ENCODE measurements at regions not wholly inside any gene's neighbourhood (a gene's known extent, or its start where the extent isn't known, plus 50 kb on each side); places are given as distances from the start of the nearest gene placed in this dataset.

GRCh38 chr2:138335036-138335435 lies 166.5 kb upstream of the SPOPL start:
- no peak overlapping the region for H3K27ac ChIP-seq (replicated peaks)
- no peak for TF ChIP-seq SPI1 (IDR thresholded peaks at IDR 0.05; ENCODE audit: borderline replicate concordance, low read depth)
- no peak for TF ChIP-seq POLR2AphosphoS5 (IDR thresholded peaks at IDR 0.05; ENCODE audit: low read depth)
- no peak for TF ChIP-seq GABPA (IDR thresholded peaks at IDR 0.05; ENCODE audit: low read depth)
- TF ChIP-seq CTCF (IDR thresholded peaks at IDR 0.05; ENCODE audit: insufficient read depth, low read length), result no peak
- no peak for TF ChIP-seq REST (IDR thresholded peaks at IDR 0.05; ENCODE audit: insufficient replicate concordance, low read depth)
- H3K27me3 ChIP-seq (ENCODE audit: insufficient read depth, poor library complexity, severe bottlenecking), result no peaks in the 10 kb centered on the region
- no peak for DNase-seq (ENCODE audit: low read depth in 1 of 2, low spot score in 1 of 2)
- no peak overlapping the region for H3K4me3 ChIP-seq (replicated peaks; ENCODE audit: insufficient read depth, low read length)

- Histone ChIP-seq H3K27ac (replicated peaks) (no peak overlapping the region), H3K4me3 (replicated peaks; ENCODE audit: insufficient read depth, low read length) (no peak overlapping the region), H3K27me3 (ENCODE audit: insufficient read depth, poor library complexity, severe bottlenecking) (no peaks in the 10 kb centered on the region)
- no peak for DNase-seq (ENCODE audit: low read depth in 1 of 2, low spot score in 1 of 2)
- TF ChIP-seq GABPA (IDR thresholded peaks at IDR 0.05; ENCODE audit: low read depth), result no peak
- TF ChIP-seq POLR2AphosphoS5 (IDR thresholded peaks at IDR 0.05; ENCODE audit: low read depth), result no peak
- TF ChIP-seq SPI1 (IDR thresholded peaks at IDR 0.05; ENCODE audit: borderline replicate concordance, low read depth), result no peak
- TF ChIP-seq REST (IDR thresholded peaks at IDR 0.05; ENCODE audit: insufficient replicate concordance, low read depth), result no peak
- no peak for TF ChIP-seq CTCF (IDR thresholded peaks at IDR 0.05; ENCODE audit: insufficient read depth, low read length)
These were observed 165.4 kb upstream of the SPOPL start for GRCh38 chr2:138336146-138336545.

GRCh38 chr2:138355244-138355643 lies 146.3 kb upstream of the SPOPL start:
- DNase-seq (ENCODE audit: low read depth in 1 of 2, low spot score in 1 of 2), result no peak
- TF ChIP-seq POLR2AphosphoS5 (IDR thresholded peaks at IDR 0.05; ENCODE audit: low read depth) (no peak), CTCF (IDR thresholded peaks at IDR 0.05; ENCODE audit: insufficient read depth, low read length) (no peak), SPI1 (IDR thresholded peaks at IDR 0.05; ENCODE audit: borderline replicate concordance, low read depth) (no peak), REST (IDR thresholded peaks at IDR 0.05; ENCODE audit: insufficient replicate concordance, low read depth) (no peak), GABPA (IDR thresholded peaks at IDR 0.05; ENCODE audit: low read depth) (no peak)
- Histone ChIP-seq H3K27ac (replicated peaks) (no peak overlapping the region), H3K27me3 (ENCODE audit: insufficient read depth, poor library complexity, severe bottlenecking) (no peaks in the 10 kb centered on the region), H3K4me3 (replicated peaks; ENCODE audit: insufficient read depth, low read length) (no peak overlapping the region)

Data from HL-60 (cell line).